Osteoblast (primary cell): ENCODE measurements at regions not wholly inside any gene's neighbourhood (a gene's known extent, or its start where the extent isn't known, plus 50 kb on each side); places are given as distances from the start of the nearest gene placed in this dataset.
"Not testable (repeated sequence)": the region's sequence is repeated elsewhere in the genome, so short reads cannot be mapped to it uniquely, and the experiment has no call there.

ENCODE experiments used
- DNase-seq: peaks from one replicate; pipeline ENCODE4 v3.0.0; 2011; ENCODE audit warnings: low spot score, mixed read lengths; ENCODE audit not compliant: insufficient read length; ENCODE audit errors: missing footprints
- H2AFZ ChIP-seq: 2 replicates; pipeline ENCODE4 v1.6.0; 2011; ENCODE audit warnings: mild to moderate bottlenecking, low read length
- H3K27ac ChIP-seq: 2 replicates; pipeline ENCODE4 v1.5.1; 2011; ENCODE audit warnings: mild to moderate bottlenecking, low read depth, low read length, moderate library complexity
- H3K27me3 ChIP-seq: 2 replicates; pipeline ENCODE4 v1.6.0; 2012; ENCODE audit warnings: mild to moderate bottlenecking, control low read depth, inconsistent platforms, low read length, moderate library complexity; ENCODE audit not compliant: insufficient read depth
- H3K36me3 ChIP-seq: 2 replicates; pipeline ENCODE4 v1.5.1; 2011; ENCODE audit warnings: mild to moderate bottlenecking, low read length, control low read depth, moderate library complexity; ENCODE audit not compliant: insufficient read depth
- H3K4me1 ChIP-seq: 2 replicates; pipeline ENCODE4 v1.5.1; 2011; ENCODE audit warnings: mild to moderate bottlenecking, low read length, control low read depth, moderate library complexity; ENCODE audit not compliant: insufficient read depth
- H3K4me2 ChIP-seq: 2 replicates; pipeline ENCODE4 v1.6.0; 2011; ENCODE audit warnings: mild to moderate bottlenecking, low read length; ENCODE audit not compliant: insufficient read depth
- H3K4me3 ChIP-seq: fragments of 200-600 bp; sonication (generic); 3 replicates; pipeline ENCODE4 v1.5.1; 2012; ENCODE audit warnings: mild to moderate bottlenecking, low read length, inconsistent platforms; ENCODE audit not compliant: insufficient read depth
- H3K79me2 ChIP-seq: 2 replicates; pipeline ENCODE4 v1.6.0; 2012; ENCODE audit warnings: mild to moderate bottlenecking, low read length, control low read depth, inconsistent platforms; ENCODE audit not compliant: insufficient read depth
- H3K9me3 ChIP-seq: 2 replicates; pipeline ENCODE4 v1.5.1; 2011; ENCODE audit warnings: low read depth, low read length, control low read depth
- H4K20me1 ChIP-seq: 2 replicates; pipeline ENCODE4 v1.6.0; 2012; ENCODE audit warnings: mild to moderate bottlenecking, low read length, control low read depth; ENCODE audit not compliant: insufficient read depth
- TF ChIP-seq, protein P1 (sequence below): IDR thresholded peaks from 2 replicates; pipeline ENCODE4 v1.5.1; 2011; ENCODE audit warnings: mild to moderate bottlenecking, low read depth, low read length, moderate library complexity; ENCODE audit errors: extremely low read depth

DNA sequence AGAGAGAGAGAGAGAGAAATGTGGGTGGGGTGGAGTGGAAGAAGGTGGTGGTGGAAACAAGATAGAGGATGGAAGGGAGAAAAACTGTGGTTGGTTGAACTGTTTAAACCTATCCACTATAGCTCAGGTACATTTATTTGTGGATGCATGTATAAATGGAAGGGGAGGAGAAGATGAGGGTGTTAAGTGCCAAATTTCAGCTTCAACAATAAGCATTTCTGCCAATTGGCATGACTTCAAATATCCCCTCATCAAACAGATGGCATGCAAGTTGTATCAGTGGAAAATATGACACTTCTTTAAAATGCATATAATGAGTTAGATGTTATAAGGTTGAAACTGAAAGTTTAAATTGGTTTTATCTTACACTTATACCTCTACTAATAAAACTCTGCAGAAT, 216.1 kb downstream of the LMBRD1 start:
- Histone ChIP-seq H3K4me3 (no peak overlapping the region), H3K27ac (no peak overlapping the region), H3K27me3 (no peaks in the 10 kb centered on the region), H3K4me1 (no peaks in the 10 kb centered on the region), H4K20me1 (no peaks in the 10 kb centered on the region), H3K79me2 (no peaks in the 10 kb centered on the region), H3K9me3 (no peaks in the 10 kb centered on the region), H3K36me3 (no peaks in the 10 kb centered on the region), H2AFZ (no peak overlapping the region), H3K4me2 (no peak overlapping the region)
- DNase-seq: no peak
- TF ChIP-seq, protein P1, sequence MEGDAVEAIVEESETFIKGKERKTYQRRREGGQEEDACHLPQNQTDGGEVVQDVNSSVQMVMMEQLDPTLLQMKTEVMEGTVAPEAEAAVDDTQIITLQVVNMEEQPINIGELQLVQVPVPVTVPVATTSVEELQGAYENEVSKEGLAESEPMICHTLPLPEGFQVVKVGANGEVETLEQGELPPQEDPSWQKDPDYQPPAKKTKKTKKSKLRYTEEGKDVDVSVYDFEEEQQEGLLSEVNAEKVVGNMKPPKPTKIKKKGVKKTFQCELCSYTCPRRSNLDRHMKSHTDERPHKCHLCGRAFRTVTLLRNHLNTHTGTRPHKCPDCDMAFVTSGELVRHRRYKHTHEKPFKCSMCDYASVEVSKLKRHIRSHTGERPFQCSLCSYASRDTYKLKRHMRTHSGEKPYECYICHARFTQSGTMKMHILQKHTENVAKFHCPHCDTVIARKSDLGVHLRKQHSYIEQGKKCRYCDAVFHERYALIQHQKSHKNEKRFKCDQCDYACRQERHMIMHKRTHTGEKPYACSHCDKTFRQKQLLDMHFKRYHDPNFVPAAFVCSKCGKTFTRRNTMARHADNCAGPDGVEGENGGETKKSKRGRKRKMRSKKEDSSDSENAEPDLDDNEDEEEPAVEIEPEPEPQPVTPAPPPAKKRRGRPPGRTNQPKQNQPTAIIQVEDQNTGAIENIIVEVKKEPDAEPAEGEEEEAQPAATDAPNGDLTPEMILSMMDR: no peak

DNA sequence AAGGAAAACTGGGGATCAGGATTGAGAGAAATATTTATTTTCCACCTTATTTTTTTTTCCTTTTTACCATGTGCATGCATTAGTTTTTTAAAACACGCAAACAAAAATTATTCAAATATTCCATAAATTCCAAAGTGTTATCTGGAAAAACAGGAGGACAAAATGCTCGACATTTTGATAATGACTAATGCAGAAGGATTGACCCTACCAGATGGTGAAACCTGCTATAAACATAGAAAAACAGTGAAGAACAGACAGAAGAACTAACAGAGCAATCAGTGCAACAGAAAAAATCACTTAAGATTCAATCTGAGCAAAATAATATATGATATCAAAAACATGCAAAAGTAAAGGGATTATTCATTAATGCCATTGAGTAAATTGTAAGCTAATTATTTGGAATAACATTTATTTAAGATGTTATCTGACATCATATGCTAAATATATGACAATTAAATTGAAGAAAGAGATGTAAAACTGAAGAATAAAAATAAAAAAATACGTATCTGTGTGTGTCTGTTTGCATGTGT, 218.4 kb downstream of the LMBRD1 start:
- DNase-seq: no peak
- no peak overlapping the region for H3K4me2 ChIP-seq

DNA sequence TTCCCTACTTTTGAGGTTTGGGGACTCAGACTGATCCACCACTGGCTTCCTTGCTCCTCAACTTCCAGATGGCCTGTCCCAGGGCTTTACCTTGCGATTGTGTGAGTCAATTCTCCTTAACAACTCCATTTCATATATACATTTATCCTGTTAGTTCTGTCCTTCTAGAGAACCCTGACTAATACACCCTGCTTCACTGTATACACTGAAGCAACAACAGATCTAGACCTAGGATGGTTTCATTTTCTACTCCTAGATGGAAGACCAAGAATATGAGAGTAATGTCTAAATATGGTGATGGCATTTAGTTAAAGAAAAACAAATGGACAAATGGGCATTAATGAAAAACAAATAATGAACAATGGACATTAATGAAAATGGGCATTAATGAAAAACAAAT, 225.6 kb downstream of the LMBRD1 start:
- no peak overlapping the region for H3K4me2 ChIP-seq
- no peaks in the 10 kb centered on the region for H3K27me3 ChIP-seq
- H3K4me3 ChIP-seq: no peak overlapping the region
- H2AFZ ChIP-seq: no peak overlapping the region
- no peaks in the 10 kb centered on the region for H3K4me1 ChIP-seq
- no peaks in the 10 kb centered on the region for H3K36me3 ChIP-seq
- H3K27ac ChIP-seq: no peak overlapping the region
- H3K79me2 ChIP-seq: no peaks in the 10 kb centered on the region
- no peak for DNase-seq
- H3K9me3 ChIP-seq: no peaks in the 10 kb centered on the region
- no peaks in the 10 kb centered on the region for H4K20me1 ChIP-seq
- TF ChIP-seq, protein P1: no peak

More for the DNA sequence above, 218.4 kb downstream of the LMBRD1 start:
- TF ChIP-seq, protein P1: no peak
- no peaks in the 10 kb centered on the region for H4K20me1 ChIP-seq
- H3K79me2 ChIP-seq: no peaks in the 10 kb centered on the region
- no peaks in the 10 kb centered on the region for H3K36me3 ChIP-seq
- no peaks in the 10 kb centered on the region for H3K4me1 ChIP-seq
- no peak overlapping the region for H3K4me3 ChIP-seq
- no peak overlapping the region for H3K27ac ChIP-seq
- no peaks in the 10 kb centered on the region for H3K9me3 ChIP-seq
- no peak overlapping the region for H2AFZ ChIP-seq
- no peaks in the 10 kb centered on the region for H3K27me3 ChIP-seq

GRCh38 chr6:69570106-69570505, 226.7 kb downstream of the LMBRD1 start:
- Histone ChIP-seq H3K4me1 (no peaks in the 10 kb centered on the region), H3K27ac (no peak overlapping the region), H2AFZ (no peak overlapping the region), H3K36me3 (no peaks in the 10 kb centered on the region), H4K20me1 (no peaks in the 10 kb centered on the region), H3K4me2 (no peak overlapping the region), H3K9me3 (no peaks in the 10 kb centered on the region), H3K27me3 (no peaks in the 10 kb centered on the region), H3K79me2 (no peaks in the 10 kb centered on the region), H3K4me3 (no peak overlapping the region)
- TF ChIP-seq, protein P1: no peak
- DNase-seq: no peak

DNA sequence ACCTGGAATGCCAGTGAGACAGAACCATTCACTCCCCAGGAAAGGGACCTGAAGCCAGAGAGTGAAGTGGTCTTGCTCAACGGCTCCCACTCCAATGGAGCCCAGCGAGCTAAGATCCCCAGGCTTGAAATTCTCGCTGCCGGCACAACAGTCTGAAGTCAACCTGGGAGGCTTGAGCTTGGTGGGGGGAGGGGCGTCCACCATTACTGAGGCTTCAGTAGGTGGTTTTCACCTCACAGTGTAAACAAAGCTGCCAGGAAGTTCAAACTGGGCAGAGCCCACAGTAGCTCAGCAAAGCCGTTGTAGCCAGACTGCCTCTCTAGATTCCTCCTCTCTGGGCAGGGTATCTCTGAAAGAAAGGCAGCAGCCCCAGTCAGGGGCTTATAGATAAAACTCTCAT, 236.2 kb downstream of the LMBRD1 start:
- not testable (repeated sequence) for H3K4me1 ChIP-seq, H3K4me3 ChIP-seq, H2AFZ ChIP-seq

More for the DNA sequence above, 236.2 kb downstream of the LMBRD1 start:
- not testable (repeated sequence) for H3K4me2 ChIP-seq, H3K9me3 ChIP-seq, H3K27me3 ChIP-seq, DNase-seq, H3K27ac ChIP-seq, H3K79me2 ChIP-seq, H4K20me1 ChIP-seq, H3K36me3 ChIP-seq
